ENCODE measurements at regions not wholly inside any gene's neighbourhood (a gene's known extent, or its start where the extent isn't known, plus 50 kb on each side); places are given as distances from the start of the nearest gene placed in this dataset.
A peak's percentile ranks its signal among the peaks of the same experiment; 100 is the strongest.
"Not testable (repeated sequence)": the region's sequence is repeated elsewhere in the genome, so short reads cannot be mapped to it uniquely, and the experiment has no call there.

DNA sequence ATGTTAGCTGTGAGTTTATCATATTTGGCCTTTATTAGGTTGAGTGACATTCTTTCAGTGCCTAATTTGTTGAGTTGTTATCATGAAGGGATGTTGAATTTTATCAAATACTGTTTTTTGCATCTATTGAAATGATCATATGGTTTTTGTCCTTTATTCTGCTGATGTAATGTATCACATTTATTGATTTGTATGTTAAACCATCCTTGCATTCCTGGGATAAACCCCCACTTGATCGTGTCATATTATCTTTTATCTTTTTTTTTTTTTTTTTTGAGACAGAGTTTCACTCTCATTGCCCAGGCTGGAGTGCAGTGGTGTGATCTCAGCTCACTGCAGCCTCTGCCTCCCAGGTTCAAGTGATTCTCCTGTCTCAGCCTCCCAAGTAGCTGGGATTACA, 51.9 kb upstream of the MFGE8 start:
- DNase-seq (ENCODE audit: low read depth): not testable (repeated sequence)

DNA sequence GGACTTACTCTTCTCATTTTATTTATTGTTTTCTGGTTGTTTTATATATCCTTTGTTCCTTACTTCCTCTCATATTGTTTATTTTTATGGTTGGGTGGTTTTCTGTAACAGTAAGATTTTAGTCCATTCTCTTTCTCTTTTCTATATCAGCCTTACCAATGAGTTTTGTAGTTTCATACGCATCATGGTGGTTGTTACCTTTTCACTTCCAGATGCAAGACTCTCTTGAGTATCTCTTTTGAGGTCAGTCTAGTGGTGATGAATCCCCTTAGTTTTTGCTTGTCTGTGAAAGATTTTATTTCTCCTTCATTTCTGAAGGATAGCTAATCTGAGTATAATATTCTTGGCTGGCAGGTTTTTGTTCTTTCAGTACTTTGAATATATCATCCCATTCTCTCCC, 57.1 kb upstream of the MFGE8 start:
- DNase-seq (ENCODE audit: low read depth): no peak

GRCh38 chr15:88974392-88974791, 61.2 kb upstream of the MFGE8 start:
- DNase-seq (ENCODE audit: low read depth): no peak

DNA sequence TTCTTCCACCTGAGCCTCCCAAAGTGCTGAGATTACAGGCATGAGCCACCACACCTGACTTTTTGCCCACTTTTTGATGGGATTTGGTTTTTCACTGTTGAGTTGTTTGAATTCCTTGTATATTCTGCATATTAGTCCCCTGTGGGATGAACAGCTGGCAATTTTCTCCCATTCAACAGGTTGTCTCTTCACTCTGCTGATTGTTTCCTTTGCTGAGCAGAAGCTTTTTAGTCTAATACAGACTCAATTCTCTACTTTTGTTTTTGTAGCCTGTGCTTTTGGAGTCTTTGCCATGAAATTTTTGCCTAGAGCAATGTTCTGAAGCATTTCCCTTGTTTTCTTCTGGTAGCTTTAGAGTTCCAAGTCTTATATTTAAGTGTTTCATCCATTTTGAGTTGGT, 62.7 kb upstream of the MFGE8 start:
- no peak for DNase-seq (ENCODE audit: low read depth)

DNA sequence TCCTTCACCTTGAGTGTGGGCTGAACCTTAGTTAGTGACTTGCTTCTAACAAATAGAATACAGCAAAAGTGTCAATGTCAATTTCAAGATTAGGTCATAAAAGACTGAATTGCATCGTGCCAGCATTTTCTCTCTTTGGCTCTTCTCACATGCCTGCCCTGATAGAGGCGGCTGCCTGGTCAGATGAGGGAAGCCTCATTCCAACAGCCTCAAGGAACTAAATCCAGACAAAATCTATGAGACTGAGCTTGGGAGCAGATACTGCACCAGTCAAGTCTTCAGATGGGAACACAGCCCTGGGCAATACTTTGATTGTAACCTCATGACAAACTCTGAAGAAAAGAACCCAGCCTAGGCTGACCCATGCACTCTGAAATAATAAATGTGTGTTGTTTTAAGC, 63.5 kb upstream of the MFGE8 start:
- DNase-seq (ENCODE audit: low read depth): no peak

GRCh38 chr15:88979674-88980073, 66.5 kb upstream of the MFGE8 start:
- no peak for DNase-seq (ENCODE audit: low read depth)

DNA sequence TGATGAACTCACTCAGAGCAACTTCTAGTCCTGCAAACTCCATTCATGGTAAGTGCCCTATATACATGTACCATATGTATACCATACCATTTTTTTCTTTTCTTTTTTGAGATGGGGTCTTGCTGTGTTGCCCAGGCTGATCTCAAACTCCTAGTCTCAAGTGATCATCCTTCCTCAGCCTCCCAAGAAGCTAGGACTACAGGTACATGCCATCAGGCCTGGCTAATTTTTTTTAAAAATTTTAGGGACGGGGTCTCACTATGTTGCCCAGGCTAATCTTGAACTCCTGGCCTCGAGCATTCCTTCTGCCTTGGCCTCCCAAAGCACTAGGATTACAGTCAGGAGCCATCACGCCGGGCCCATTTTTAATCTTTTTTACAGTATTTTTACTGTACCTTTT, 67.3 kb upstream of the MFGE8 start:
- no peak for DNase-seq (ENCODE audit: low read depth)

GRCh38 chr15:88981244-88982215, 68.4 kb upstream of the MFGE8 start:
- no peak for DNase-seq (ENCODE audit: low read depth)

- peak; percentile 47 for DNase-seq (ENCODE audit: low read depth)
Observed at GRCh38 chr15:88982304-88982945, 69.2 kb upstream of the MFGE8 start.

- no peak for DNase-seq (ENCODE audit: low read depth)
Observed at GRCh38 chr15:88982946-88983342, 69.8 kb upstream of the MFGE8 start.

- DNase-seq (ENCODE audit: low read depth): no peak
Observed at GRCh38 chr15:88983861-88984429, 70.8 kb upstream of the MFGE8 start.

- no peak for DNase-seq (ENCODE audit: low read depth)
Observed at GRCh38 chr15:88985547-88986393, 72.6 kb upstream of the MFGE8 start.

- no peak for DNase-seq (ENCODE audit: low read depth)
Observed at GRCh38 chr15:88986949-88987590, 73.9 kb upstream of the MFGE8 start.

- DNase-seq (ENCODE audit: low read depth): no peak
Observed at GRCh38 chr15:88987591-88987933, 74.4 kb upstream of the MFGE8 start.

DNA sequence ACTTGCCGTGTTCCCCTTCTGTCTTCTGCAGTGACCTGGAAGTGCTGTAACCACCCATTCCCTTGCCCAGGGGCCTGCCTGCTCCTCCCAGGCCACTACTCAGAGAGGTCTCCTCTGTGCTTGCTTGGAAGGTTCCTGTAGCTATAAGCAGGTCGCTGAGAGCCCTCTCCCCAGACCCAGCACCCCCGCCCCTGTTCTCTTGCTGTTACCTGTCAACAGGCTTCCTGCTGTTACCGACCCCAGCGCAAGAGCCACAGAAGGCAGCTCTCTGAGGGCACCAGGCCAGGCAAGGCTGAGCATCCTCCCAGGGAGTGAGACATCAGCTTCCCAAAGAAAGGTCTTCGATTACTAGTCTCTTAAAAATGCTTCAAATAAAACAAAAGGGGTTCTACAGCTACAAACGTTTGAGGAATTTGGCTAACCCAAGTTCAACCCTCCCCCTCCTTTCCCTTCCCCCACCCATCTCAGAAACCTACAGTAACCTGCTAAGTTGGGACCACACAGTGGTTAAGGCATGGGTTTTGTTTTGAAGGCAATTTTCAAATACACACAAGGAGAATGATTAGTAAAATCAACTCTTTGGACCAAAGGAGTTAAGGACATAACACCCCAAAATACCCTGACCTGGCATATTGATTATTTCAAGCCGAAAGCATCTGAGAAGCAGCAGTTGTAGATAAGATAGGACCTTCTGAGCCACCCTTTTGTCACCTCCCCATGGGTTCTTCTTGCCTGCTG, 74.9 kb upstream of the MFGE8 start:
- no peak for DNase-seq (ENCODE audit: low read depth)

DNA sequence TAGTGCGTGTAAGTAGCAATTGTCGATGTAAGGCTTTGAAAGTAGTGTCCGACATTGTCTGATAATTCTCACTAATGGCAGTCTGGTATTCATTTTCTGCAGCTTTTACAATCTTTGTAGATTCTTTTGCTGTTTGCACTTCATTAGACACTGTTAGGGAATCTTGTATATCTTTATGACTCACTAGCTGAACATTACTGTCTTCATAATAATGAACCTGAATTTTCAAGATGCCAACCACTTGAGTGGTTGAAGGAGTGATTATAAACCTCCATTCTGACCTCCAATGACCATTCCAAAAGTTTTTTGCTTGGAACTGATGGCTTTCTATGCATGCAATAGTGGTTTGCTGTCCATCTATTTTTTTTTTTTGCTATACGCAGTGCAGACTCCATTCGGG, 76.4 kb upstream of the MFGE8 start:
- no peak for DNase-seq (ENCODE audit: low read depth)

DNA sequence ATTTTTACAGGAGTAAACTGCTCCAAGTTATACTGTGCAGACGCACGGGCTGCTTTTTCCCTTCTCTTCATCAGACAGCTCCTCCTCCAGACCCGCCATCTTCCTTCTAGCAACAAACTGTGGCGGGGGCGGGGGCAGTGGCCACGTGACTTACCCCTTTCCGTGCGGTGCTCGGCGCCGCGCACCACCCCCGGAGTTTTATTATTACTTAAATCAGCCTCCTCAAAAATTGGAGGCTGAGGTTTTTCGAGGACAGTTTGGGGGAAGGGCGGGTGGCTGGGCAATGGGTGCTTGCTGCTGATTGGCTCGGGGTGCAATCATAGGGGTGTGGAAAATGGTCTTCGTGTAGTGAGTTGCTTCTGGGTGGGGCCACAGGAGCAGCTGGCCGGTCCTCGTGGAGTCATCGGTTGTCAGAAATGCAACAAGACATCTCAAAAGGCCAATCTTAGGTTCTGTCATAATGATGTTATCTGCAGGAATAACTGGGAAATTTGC, 77.1 kb upstream of the MFGE8 start:
- no peak for DNase-seq (ENCODE audit: low read depth)

GRCh38 chr15:88992216-88992615, 79.0 kb upstream of the MFGE8 start:
- no peak for DNase-seq (ENCODE audit: low read depth)

DNA sequence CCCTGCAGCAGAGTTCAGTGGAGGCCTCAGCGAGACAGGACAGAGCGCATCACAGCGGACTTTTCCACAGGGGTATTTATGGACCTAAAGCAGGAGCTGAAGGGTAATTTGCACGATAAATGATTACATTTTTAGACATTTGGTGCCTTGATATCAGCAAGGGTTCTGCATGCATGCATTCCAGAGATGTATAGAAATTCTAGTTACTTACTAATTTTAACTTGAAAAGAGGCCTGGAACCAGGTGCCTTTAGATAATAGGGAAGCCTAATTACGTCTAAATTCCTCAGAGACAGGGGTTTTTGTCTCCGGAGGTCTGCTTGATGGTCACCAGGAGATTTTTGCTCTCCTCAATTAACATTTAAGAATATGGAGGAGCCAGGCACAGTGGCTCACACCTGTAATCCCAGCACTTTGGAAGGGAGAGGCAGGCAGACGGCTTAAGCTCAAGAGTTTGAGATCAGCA, 79.8 kb upstream of the MFGE8 start:
- DNase-seq (ENCODE audit: low read depth): no peak

DNA sequence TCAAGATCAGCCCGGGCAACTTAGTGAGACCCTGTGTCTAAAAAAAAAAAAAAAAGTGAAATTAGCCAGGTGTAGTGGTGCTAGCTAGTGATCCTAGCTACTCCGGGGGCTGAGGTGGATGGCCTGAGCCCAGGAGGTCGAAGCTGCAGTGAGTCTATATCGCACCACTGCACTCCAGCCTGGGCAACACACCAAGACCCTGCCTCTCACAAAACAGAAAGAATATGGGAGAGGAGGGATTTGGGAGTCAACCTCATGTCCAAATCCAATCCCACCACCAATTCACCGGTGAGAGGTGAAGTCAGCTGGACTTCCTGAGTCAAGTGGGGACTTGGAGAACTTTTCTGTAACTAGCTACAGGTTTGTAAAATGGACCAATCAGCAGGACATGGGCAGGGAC, 80.5 kb upstream of the MFGE8 start:
- DNase-seq (ENCODE audit: low read depth): no peak

DNA sequence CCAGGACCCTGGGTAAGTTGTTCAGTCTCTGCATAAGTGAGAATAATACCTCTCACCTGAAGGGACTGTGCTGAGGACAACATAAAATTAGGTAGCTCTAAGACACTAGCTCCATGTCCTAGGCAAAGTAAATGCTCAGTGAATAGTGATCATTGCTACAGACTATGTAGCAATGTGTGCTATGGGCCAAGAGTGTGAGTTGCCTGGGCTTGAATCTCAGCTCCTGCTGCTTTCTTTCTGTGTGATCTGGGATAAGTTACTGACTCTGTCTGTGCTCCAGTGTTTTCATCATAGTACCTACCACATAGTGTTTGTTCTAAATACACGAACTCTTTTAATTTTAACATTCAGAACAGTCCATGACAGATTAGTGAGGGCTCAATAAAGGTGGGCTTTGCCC, 81.1 kb upstream of the MFGE8 start:
- DNase-seq (ENCODE audit: low read depth): no peak

Data from fibroblast of the conjunctiva (primary cell).